Gastroesophageal sphincter (tissue), 3 donors: ENCODE measurements at regions not wholly inside any gene's neighbourhood (a gene's known extent, or its start where the extent isn't known, plus 50 kb on each side); places are given as distances from the start of the nearest gene placed in this dataset.

Experiments
- POLR2A ChIP-seq, 2 donors: fragments of 450-650 bp; IDR thresholded peaks; one replicate each; pipeline ENCODE4 v1.6.1; 2017; ENCODE audit warnings: antibody characterized with exemption in 2 of 2, mild to moderate bottlenecking in 2 of 2, moderate library complexity in 1 of 2
- TF ChIP-seq, protein P1 (sequence below), 4 experiments: fragments of 200-600 bp in 2 of 4; fragments of 450-650 bp in 2 of 4; sonication (generic) in 1 of 4; IDR thresholded peaks; one replicate each; pipeline ENCODE4 v1.5.1; 2017 to 2019; ENCODE audit warnings: antibody characterized with exemption in 4 of 4, mild to moderate bottlenecking in 2 of 4, moderate library complexity in 2 of 4

DNA sequence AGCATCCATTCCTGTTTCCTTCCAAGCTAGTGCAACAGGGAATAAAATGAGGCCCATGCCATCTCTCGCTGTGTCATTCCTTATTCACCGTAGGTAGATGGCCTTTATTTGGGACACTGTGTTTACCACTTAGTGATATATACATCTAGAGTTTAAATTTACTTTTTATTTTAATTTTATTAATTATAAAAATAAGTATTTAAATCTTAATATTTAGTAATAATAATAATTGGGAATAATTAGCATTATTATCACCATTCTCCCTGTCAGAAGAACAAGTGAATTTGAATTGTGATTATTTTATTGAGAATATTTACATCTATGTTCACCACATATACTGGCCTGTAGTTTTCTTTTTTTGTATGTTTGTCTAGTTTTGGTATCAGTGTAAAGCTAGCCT is 692.9 kb upstream of the KIF2B start:
- TF ChIP-seq, protein P1, sequence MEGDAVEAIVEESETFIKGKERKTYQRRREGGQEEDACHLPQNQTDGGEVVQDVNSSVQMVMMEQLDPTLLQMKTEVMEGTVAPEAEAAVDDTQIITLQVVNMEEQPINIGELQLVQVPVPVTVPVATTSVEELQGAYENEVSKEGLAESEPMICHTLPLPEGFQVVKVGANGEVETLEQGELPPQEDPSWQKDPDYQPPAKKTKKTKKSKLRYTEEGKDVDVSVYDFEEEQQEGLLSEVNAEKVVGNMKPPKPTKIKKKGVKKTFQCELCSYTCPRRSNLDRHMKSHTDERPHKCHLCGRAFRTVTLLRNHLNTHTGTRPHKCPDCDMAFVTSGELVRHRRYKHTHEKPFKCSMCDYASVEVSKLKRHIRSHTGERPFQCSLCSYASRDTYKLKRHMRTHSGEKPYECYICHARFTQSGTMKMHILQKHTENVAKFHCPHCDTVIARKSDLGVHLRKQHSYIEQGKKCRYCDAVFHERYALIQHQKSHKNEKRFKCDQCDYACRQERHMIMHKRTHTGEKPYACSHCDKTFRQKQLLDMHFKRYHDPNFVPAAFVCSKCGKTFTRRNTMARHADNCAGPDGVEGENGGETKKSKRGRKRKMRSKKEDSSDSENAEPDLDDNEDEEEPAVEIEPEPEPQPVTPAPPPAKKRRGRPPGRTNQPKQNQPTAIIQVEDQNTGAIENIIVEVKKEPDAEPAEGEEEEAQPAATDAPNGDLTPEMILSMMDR (IDR thresholded peaks at IDR 0.05), result no peak
- no peak for TF ChIP-seq POLR2A (IDR thresholded peaks at IDR 0.05)
